PC-3 (cell line): ENCODE measurements at regions not wholly inside any gene's neighbourhood (a gene's known extent, or its start where the extent isn't known, plus 50 kb on each side); places are given as distances from the start of the nearest gene placed in this dataset.

Experiments used
- ATAC-seq: fragments of 200-7000 bp; cut with Tn5 transposase; 2 replicates; pipeline ENCODE4 v1.9.1; 2020; ENCODE audit warnings: mild to moderate bottlenecking, moderate library complexity
- BruUV-seq: library from RNA; stranded (reverse); fragments of 400-500 nt; replicated peaks from 2 replicates; lab custom pipeline; 2021; lab: Mats Ljungman, UMichigan
- CTCF ChIA-PET: fragments of 300-600 bp; sonication (Branson Sonifier 250); formaldehyde crosslinking; loops from one replicate; lab custom pipeline; 2022; ENCODE audit warnings: antibody characterized with exemption; lab: Charles Lee
- POLR2A ChIA-PET: fragments of 300-600 bp; sonication (Branson Sonifier 250); formaldehyde crosslinking; loops from one replicate; lab custom pipeline; 2022; ENCODE audit warnings: antibody characterized with exemption; ENCODE audit not compliant: unreplicated experiment; lab: Charles Lee
- DNase-seq: peaks from one replicate; pipeline ENCODE4 v3.0.0-alpha.2; 2015
- H2AFZ ChIP-seq: fragments of 300-600 bp; sonication (generic); 2 replicates; pipeline ENCODE4 v1.6.0; 2016; ENCODE audit warnings: antibody characterized with exemption, low read length
- H3F3A ChIP-seq: fragments of 300-600 bp; sonication (generic); one replicate; pipeline ENCODE4 v1.6.0; 2017; ENCODE audit warnings: antibody characterized with exemption, low read length, control low read depth, mild to moderate bottlenecking; ENCODE audit not compliant: unreplicated experiment
- H3K27ac ChIP-seq: fragments of 300-600 bp; sonication (generic); 2 replicates; pipeline ENCODE4 v1.5.1; 2016; ENCODE audit warnings: mild to moderate bottlenecking, low read length
- H3K27me3 ChIP-seq: fragments of 300-600 bp; sonication (generic); 2 replicates; pipeline ENCODE4 v1.6.1; 2016; ENCODE audit warnings: low read length, mixed read lengths
- H3K36me3 ChIP-seq: fragments of 300-600 bp; sonication (generic); 2 replicates; pipeline ENCODE4 v1.6.1; 2016; ENCODE audit warnings: low read depth, mixed run types, low read length, mixed read lengths
- H3K4me1 ChIP-seq: fragments of 300-600 bp; sonication (generic); 2 replicates; pipeline ENCODE4 v1.5.1; 2016; ENCODE audit warnings: low read length; ENCODE audit not compliant: insufficient read depth
- H3K4me2 ChIP-seq: fragments of 300-600 bp; sonication (generic); 2 replicates; pipeline ENCODE4 v1.6.0; 2016; ENCODE audit warnings: low read length
- H3K4me3 ChIP-seq: fragments of 300-600 bp; sonication (generic); 2 replicates; pipeline ENCODE4 v1.5.1; 2016; ENCODE audit warnings: mild to moderate bottlenecking, low read length, mixed read lengths
- H3K79me2 ChIP-seq: fragments of 300-600 bp; sonication (generic); 2 replicates; pipeline ENCODE4 v1.6.1; 2017; ENCODE audit warnings: low read length, mixed read lengths
- H3K9ac ChIP-seq: fragments of 300-600 bp; sonication (generic); 2 replicates; pipeline ENCODE4 v1.6.0; 2016; ENCODE audit warnings: mild to moderate bottlenecking, low read length
- H3K9me2 ChIP-seq: fragments of 300-600 bp; sonication (generic); replicated peaks from 2 replicates; pipeline ENCODE4 v1.6.1; 2016; ENCODE audit warnings: mixed run types, low read length, mixed read lengths
- H3K9me3 ChIP-seq: fragments of 300-600 bp; sonication (generic); 2 replicates; pipeline ENCODE4 v1.6.1; 2016; ENCODE audit warnings: low read length, mixed read lengths
- H4K20me1 ChIP-seq: fragments of 300-600 bp; sonication (generic); 2 replicates; pipeline ENCODE4 v1.6.1; 2016; ENCODE audit warnings: low read length, mixed read lengths
- CTCF ChIP-seq: fragments of 300-600 bp; sonication (generic); conservative IDR thresholded peaks from 2 replicates; pipeline ENCODE4 v1.5.1; 2017; ENCODE audit warnings: antibody characterized with exemption, low read depth, mild to moderate bottlenecking, low read length
- EZH2 ChIP-seq: fragments of 300-600 bp; sonication (generic); IDR thresholded peaks from one replicate; pipeline ENCODE4 v1.6.1; 2017; ENCODE audit warnings: antibody characterized with exemption, mild to moderate bottlenecking, low read length; ENCODE audit not compliant: unreplicated experiment
- EZH2phosphoT487 ChIP-seq: fragments of 300-600 bp; sonication (generic); IDR thresholded peaks from 2 replicates; pipeline ENCODE4 v1.6.1; 2018; ENCODE audit warnings: mild to moderate bottlenecking, antibody characterized with exemption, low read length, borderline replicate concordance
- intact Hi-C: fragments of 100-400 bp; cut with micrococcal nuclease; formaldehyde crosslinking; loops from 2 replicates; pipeline ENCODE4 v1.9.0; 2023

DNA sequence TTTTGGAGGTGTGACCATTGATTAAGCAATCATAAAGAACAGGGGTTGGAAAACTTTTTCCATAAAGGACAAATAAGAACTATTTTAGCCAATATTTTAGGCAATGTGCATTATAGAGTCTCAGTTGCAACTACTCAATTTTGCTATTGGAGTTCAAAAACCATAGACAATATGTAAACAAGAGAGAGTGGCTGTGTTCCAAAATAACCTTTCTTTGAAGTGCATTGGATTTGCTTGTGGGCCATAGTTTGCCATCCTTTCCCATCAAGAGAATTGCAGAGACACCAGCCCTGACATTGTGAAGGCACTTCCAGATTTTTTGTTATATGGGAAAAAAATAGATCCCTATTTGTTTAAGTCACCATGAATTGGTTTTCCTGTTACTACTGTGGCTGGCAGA is 63.3 kb upstream of the LARGE1 start:
- no peaks in the 10 kb centered on the region for H3K36me3 ChIP-seq
- H3K4me2 ChIP-seq: no peak overlapping the region
- H3K9me3 ChIP-seq: no peaks in the 10 kb centered on the region
- H2AFZ ChIP-seq: no peak overlapping the region
- H3K9me2 ChIP-seq: no peaks in the 10 kb centered on the region
- H3F3A ChIP-seq: no peaks in the 10 kb centered on the region
- no peak overlapping the region for H3K9ac ChIP-seq
- no peaks in the 10 kb centered on the region for H3K27me3 ChIP-seq
- H3K79me2 ChIP-seq: no peaks in the 10 kb centered on the region
- no peak for DNase-seq
- no peak overlapping the region for H3K27ac ChIP-seq
- no peak overlapping the region for H3K4me3 ChIP-seq
- no TSS peak for BruUV-seq
- H4K20me1 ChIP-seq: no peaks in the 10 kb centered on the region
- no peaks in the 10 kb centered on the region for H3K4me1 ChIP-seq
- ChIA-PET POLR2A (no interaction called here), CTCF (no interaction called here)
- no peak for ATAC-seq
- TF ChIP-seq CTCF (no peak), EZH2phosphoT487 (no peak), EZH2 (no peak)
- intact Hi-C loops: no loop called here

DNA sequence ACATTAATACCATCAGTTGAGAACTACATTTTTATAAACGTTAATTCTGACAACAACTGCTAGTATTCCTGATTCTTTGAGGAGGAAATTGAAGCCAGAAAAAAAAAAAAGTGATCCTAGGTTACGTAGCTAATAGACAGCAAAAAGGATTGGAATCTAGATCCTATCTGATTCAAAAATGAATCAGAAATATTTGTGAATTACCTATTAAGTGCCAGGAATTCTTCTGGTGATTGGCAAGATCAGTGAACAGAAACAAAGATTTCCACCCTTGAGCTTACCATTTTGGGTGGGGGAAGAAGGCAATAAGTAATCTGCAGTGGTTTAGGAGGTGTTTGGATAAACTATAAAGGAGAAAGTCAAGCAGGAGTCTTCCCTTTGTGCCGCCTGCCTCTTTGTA is 63.9 kb upstream of the LARGE1 start:
- Histone ChIP-seq H3K9me3 (no peaks in the 10 kb centered on the region), H3K4me3 (no peak overlapping the region), H2AFZ (no peak overlapping the region), H3K79me2 (no peaks in the 10 kb centered on the region), H4K20me1 (no peaks in the 10 kb centered on the region), H3K27ac (no peak overlapping the region), H3K36me3 (no peaks in the 10 kb centered on the region), H3K9ac (no peak overlapping the region), H3K9me2 (no peaks in the 10 kb centered on the region), H3F3A (no peaks in the 10 kb centered on the region), H3K4me2 (no peak overlapping the region), H3K4me1 (no peaks in the 10 kb centered on the region), H3K27me3 (no peaks in the 10 kb centered on the region)
- intact Hi-C loops: no loop called here
- DNase-seq (no peak), ATAC-seq (no peak)
- TF ChIP-seq CTCF (no peak), EZH2phosphoT487 (no peak), EZH2 (no peak)
- BruUV-seq: no TSS peak
- ChIA-PET CTCF (no interaction called here), POLR2A (no interaction called here)

DNA sequence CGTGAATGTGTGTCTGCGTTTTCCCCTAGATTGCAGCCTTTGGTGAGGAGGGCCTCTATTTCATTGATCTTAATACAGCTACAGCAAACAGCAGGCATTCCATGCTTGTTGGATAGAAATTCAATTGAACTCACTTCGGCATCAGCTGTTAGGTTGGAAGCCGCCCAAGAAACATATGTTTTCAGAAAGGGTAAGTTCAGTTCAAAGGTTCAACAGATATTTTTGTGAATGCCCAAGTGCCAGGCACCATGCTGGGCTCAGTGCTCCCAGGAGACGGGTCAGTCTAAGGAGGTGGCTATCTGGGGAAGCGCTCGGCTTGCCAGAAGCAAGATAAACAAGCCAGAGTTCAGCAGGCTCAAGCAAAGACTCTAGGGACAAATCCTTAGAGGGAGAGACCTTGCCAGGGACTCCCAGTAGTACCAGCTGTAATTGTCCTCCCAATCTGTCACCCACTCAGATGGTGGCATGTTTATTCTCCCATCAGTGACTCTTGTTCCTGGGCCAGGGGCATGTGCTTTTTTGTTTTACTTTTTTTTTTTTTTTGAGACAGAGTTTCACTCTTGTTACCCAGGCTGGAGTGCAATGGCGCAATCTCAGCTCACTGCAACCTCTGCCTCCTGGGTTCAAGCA is 64.5 kb upstream of the LARGE1 start:
- no peak overlapping the region for H3K4me2 ChIP-seq
- H3K4me1 ChIP-seq: no peaks in the 10 kb centered on the region
- H3K36me3 ChIP-seq: no peaks in the 10 kb centered on the region
- ChIA-PET CTCF (no interaction called here), POLR2A (no interaction called here)
- no TSS peak for BruUV-seq
- no peaks in the 10 kb centered on the region for H4K20me1 ChIP-seq
- H2AFZ ChIP-seq: no peak overlapping the region
- no peaks in the 10 kb centered on the region for H3K9me2 ChIP-seq
- H3F3A ChIP-seq: no peaks in the 10 kb centered on the region
- H3K9me3 ChIP-seq: no peaks in the 10 kb centered on the region
- no peaks in the 10 kb centered on the region for H3K27me3 ChIP-seq
- H3K79me2 ChIP-seq: no peaks in the 10 kb centered on the region
- no peak for DNase-seq
- no peak for TF ChIP-seq EZH2phosphoT487
- no peak for TF ChIP-seq CTCF
- TF ChIP-seq EZH2: no peak
- ATAC-seq: no peak
- H3K27ac ChIP-seq: no peak overlapping the region
- no peak overlapping the region for H3K9ac ChIP-seq
- H3K4me3 ChIP-seq: no peak overlapping the region
- intact Hi-C loops: no loop called here
